HG03103 (cell line): ENCODE measurements at regions not wholly inside any gene's neighbourhood (a gene's known extent, or its start where the extent isn't known, plus 50 kb on each side); places are given as distances from the start of the nearest gene placed in this dataset.
"Not testable (repeated sequence)": the region's sequence is repeated elsewhere in the genome, so short reads cannot be mapped to it uniquely, and the experiment has no call there.

Experiments
- ATAC-seq: cut with Tn5 transposase; IDR thresholded peaks from one replicate; pipeline ENCODE4 v1.9.1; 2021; ENCODE audit warnings: low read depth; ENCODE audit not compliant: unreplicated experiment

DNA sequence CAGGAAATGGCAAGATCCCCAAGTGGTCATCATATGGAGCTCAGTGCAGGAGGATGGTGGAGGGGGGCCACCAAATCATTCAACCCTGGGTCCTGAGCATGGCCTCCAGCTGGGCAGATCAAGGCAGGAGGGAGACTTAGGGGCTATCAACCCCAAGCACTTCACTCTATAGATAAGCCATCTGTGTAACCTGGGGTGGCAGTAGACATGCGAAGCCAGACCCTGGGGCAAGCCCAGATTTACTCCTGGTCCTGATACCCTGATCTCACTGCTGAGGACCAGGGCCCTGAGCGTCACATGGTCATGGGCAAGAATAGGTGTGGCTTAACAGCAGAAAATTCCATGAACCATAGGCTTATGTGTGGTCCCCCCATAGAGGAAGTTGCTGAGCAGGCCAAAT is 173.0 kb upstream of the ADCY1 start:
- no peak for ATAC-seq

DNA sequence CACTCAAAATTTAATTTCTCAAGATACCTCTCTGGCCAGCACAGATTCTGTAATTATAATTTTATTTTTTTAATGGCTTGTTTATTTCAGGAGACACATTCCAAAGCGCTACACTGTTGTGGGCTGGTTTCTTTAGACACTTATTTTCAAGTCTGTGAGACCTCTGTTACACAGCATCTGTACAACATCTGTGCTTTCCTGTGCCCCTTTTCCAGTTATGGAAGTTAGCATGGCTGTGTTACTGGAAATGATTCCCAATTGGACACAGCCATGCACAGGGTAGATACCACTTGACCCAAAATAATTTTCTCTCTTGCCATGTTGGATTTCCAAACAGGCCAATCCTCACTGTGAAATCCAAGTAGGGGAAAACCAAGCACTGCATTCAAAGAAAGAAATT is 172.3 kb upstream of the ADCY1 start:
- no peak for ATAC-seq

GRCh38 chr7:45402480-45403218 is 171.5 kb upstream of the ADCY1 start:
- ATAC-seq, result no peak

- ATAC-seq, result no peak
Observed at GRCh38 chr7:45404622-45405021, 169.5 kb upstream of the ADCY1 start.

- no peak for ATAC-seq
Observed at GRCh38 chr7:45407730-45408408, 166.3 kb upstream of the ADCY1 start.

GRCh38 chr7:45408409-45408737 is 165.8 kb upstream of the ADCY1 start:
- no peak for ATAC-seq

DNA sequence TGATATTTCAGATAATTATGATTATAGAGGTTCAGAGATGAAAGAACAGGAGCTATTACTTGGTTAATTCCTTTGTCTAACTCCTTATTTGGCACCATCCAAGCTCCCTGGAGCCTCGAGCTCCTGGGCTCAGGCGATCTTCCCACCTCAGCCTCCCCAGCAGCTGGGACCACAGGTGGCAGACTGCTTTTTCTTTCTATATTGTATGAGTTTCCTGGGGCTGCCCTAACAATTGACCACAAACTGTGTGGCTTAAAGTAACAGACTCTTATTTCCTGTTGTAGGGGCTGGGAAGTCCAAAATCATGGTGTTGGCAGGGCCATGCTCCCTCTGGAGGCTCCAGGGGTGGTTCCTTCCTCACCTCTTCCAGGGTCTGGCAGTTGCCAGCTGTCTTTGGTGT is 163.3 kb upstream of the ADCY1 start:
- ATAC-seq, result no peak

- no peak for ATAC-seq
Observed at GRCh38 chr7:45413419-45413818, 160.7 kb upstream of the ADCY1 start.

GRCh38 chr7:45414226-45414625 is 159.9 kb upstream of the ADCY1 start:
- no peak for ATAC-seq

DNA sequence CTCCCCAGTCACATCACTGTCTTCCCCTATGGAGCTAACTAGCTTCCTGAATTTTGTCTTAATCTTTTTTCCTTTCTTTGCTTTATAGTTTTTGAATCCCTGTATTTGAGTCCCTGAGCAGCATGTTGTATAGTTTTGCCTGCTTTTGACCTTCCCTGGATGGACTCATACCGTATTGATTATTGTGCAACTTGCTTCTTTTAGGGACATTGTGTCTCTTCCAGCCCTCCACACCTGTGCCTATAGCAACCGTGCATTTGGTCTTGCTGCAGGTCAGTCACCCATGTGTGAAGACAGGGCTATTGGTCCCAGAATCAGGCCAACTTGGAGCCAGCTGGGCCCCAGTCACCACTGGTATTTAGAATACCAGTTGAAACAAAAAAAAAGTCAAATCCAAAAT is 158.9 kb upstream of the ADCY1 start:
- no peak for ATAC-seq

- ATAC-seq, result no peak
Observed at GRCh38 chr7:45416846-45417245, 157.3 kb upstream of the ADCY1 start.

- ATAC-seq, result no peak
Observed at GRCh38 chr7:45417268-45417667, 156.9 kb upstream of the ADCY1 start.

GRCh38 chr7:45417735-45418134 is 156.4 kb upstream of the ADCY1 start:
- ATAC-seq, result no peak

DNA sequence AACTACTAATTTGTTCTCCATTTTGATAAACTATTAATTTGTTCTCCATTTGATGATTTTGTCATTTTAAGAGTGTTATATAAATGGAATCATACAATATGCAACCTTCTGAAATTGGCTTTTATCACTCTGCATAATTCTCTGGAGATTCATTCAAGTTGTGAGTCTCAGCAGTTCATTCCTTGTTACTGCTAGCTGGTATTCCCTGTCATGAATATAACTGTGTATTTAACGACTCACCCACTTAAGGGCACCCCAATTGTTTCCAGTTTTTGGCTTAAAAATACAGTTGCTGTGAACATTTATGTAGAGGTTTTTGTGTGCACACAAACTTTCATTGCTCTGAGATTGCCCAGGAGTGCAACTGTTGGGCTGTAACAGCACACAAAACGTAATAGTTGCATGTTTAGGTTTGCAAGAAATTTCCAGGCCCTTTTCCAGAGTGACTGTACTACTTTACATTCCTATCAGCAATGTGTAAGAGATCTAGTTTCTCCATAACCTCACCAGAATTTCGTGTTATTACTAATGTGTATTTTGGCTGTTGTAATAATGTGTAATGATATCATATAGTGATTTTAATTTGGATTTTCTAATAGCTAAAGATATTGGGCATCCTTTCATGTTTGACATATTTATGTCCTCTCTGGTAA is 153.2 kb upstream of the ADCY1 start:
- no peak for ATAC-seq

- no peak for ATAC-seq
Observed at GRCh38 chr7:45421806-45422205, 152.4 kb upstream of the ADCY1 start.

DNA sequence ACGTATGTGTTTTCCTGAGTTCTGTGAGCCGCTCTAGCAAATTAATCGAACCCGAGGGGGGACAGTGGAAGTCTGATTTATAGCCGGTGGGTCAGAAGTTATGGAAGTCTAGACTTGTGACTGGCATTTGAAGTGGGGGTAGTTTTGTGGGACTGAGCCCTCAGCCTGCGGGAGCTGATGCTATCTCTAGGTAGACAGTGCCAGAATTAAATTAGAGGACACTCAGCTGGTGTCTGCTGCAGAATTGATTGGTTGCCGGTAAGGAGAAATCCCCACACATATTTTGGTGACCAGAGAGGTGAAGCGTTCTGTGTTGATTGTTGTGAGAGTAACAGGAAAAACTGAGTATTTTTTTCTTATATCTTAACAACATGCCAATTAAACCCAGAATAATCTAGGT is 143.8 kb upstream of the ADCY1 start:
- no peak for ATAC-seq

DNA sequence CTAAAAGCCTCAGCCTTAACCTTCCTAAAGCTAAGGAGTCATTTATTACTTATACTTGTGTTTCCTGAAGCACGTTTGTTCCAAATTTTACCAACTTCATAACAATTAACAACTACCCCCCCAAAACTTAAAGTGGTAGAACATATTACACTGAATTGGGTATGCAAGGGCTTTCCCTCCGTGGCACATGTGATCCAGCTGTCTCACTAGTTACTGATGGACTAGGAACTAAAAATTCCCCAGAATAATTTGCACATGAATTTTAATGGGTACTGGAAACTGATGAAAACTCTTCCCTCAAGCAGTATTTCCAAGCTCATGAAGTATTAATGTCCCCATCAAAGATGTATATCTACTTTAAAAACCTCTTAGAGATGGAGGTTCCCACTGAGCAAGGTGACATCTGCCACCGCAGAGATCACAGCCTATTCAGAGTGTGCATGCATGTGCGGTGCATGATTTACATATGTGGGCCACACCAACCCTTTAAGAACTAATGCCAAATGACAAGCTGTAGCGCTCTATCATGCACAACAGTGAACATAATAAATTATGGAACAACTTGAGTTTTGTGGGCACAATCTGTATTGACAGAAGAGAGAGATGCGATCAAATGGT is 139.9 kb upstream of the ADCY1 start:
- ATAC-seq, result no peak

GRCh38 chr7:45435131-45435530 is 139.0 kb upstream of the ADCY1 start:
- ATAC-seq, result no peak

- ATAC-seq, result no peak
Observed at GRCh38 chr7:45435846-45436245, 138.3 kb upstream of the ADCY1 start.

DNA sequence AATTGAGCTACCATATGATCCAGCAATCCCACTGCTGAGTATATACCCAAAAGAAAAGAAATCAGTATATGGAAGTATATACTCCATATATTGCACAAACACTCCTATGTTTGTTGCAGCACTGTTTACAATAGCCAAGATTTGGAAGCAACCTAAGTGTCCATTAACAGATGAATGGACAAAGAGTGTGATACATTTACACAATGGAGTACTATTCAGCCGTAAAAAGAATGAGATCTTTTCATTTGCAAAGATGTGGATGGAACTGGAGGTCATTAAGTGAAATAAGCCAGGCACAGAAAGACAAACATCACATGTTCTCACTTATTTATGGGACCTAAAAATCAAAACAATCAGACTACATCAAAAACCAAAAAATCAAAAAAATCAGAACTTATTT is 133.4 kb upstream of the ADCY1 start:
- not testable (repeated sequence) for ATAC-seq

- no peak for ATAC-seq
Observed at GRCh38 chr7:45443263-45443662, 130.9 kb upstream of the ADCY1 start.
